Stomach (tissue), 4 donors: ENCODE measurements at regions not wholly inside any gene's neighbourhood (a gene's known extent, or its start where the extent isn't known, plus 50 kb on each side); places are given as distances from the start of the nearest gene placed in this dataset.

Experiments
- CTCF ChIP-seq, 7 experiments: fragments of 450-650 bp in 4 of 7; fragments of 200-600 bp in 3 of 7; sonication (generic) in 3 of 7; IDR thresholded peaks; one replicate each; pipeline ENCODE4 v1.5.1; 2016 to 2019; ENCODE audit warnings: antibody characterized with exemption in 7 of 7, control low read depth in 2 of 7, mild to moderate bottlenecking in 1 of 7
- EP300 ChIP-seq: sonication (generic); formaldehyde crosslinking; IDR thresholded peaks from one replicate; pipeline ENCODE4 v1.6.1; 2017; ENCODE audit warnings: antibody characterized with exemption
- POLR2A ChIP-seq, 4 donors: fragments of 450-650 bp; IDR thresholded peaks; one replicate each; pipeline ENCODE4 v1.6.1; 2016; ENCODE audit warnings: antibody characterized with exemption in 4 of 4, control low read depth in 2 of 4, mild to moderate bottlenecking in 1 of 4, moderate library complexity in 1 of 4
- POLR2AphosphoS5 ChIP-seq, 3 donors: sonication (generic); formaldehyde crosslinking; IDR thresholded peaks; one replicate each; pipeline ENCODE4 v1.6.1; 2016; ENCODE audit warnings: antibody characterized with exemption in 3 of 3

DNA sequence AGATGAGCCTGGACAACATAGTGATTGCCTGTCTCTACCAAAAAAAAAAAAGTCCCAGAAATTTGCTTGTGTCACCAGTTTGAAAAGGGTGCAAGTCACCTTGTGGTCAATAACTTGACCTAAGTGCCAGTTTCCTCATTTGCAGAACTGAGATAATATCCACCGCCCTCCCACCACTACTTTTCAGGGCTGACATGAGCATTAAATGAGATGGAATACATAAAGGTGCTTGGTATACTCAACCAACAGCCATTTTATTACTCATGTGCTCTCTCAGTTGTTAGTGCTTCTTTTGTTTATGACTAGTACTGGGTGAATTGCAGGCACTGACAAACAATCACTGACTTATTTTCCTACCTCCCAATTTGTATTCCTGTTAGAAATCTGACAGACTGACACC is 340.5 kb upstream of the SATB1 start:
- TF ChIP-seq CTCF (IDR thresholded peaks at IDR 0.05) (no peak), POLR2A (IDR thresholded peaks at IDR 0.05) (no peak), EP300 (no peak), POLR2AphosphoS5 (IDR thresholded peaks at IDR 0.05) (no peak)
